Ectodermal cell (in vitro differentiated cells): ENCODE measurements at regions not wholly inside any gene's neighbourhood (a gene's known extent, or its start where the extent isn't known, plus 50 kb on each side); places are given as distances from the start of the nearest gene placed in this dataset.

Experiments used
- H3K27ac ChIP-seq: 2 replicates; pipeline ENCODE4 v1.7.0; 2013; ENCODE audit warnings: mild to moderate bottlenecking, low read depth, low read length; ENCODE audit not compliant: insufficient read depth, poor library complexity, severe bottlenecking
- H3K27me3 ChIP-seq: 2 replicates; pipeline ENCODE4 v1.7.0; 2013; ENCODE audit warnings: mild to moderate bottlenecking, low read length; ENCODE audit not compliant: insufficient read depth, control insufficient read depth, poor library complexity, severe bottlenecking
- H3K36me3 ChIP-seq: one replicate; pipeline ENCODE4 v1.7.0; 2013; ENCODE audit warnings: low read length; ENCODE audit not compliant: control insufficient read depth, insufficient read depth
- H3K4me1 ChIP-seq: one replicate; pipeline ENCODE4 v1.7.0; 2013; ENCODE audit warnings: low read length; ENCODE audit not compliant: control insufficient read depth, insufficient read depth
- H3K4me3 ChIP-seq: 2 replicates; pipeline ENCODE4 v1.7.0; 2013; ENCODE audit warnings: low read depth, low read length, control low read depth; ENCODE audit not compliant: insufficient read depth
- H3K9me3 ChIP-seq: 2 replicates; pipeline ENCODE4 v1.7.0; 2013; ENCODE audit warnings: mild to moderate bottlenecking, low read length, moderate library complexity; ENCODE audit not compliant: control insufficient read depth
- WGBS, 2 experiments: methylation state at CpG; one replicate each; pipeline ENCODE4 v1.1.7; 2013; ENCODE audit warnings: missing lambda C conversion rate in 2 of 2; 5-methylcytosine and 5-hydroxymethylcytosine counted together

- H3K36me3 ChIP-seq, result no peaks in the 10 kb centered on the region
- no peak overlapping the region for H3K4me3 ChIP-seq
- H3K4me1 ChIP-seq, result no peaks in the 10 kb centered on the region
- no peaks in the 10 kb centered on the region for H3K27me3 ChIP-seq
- H3K27ac ChIP-seq, result no peak overlapping the region
- no peaks in the 10 kb centered on the region for H3K9me3 ChIP-seq
These were observed 448.8 kb downstream of the TLE4 start for GRCh38 chr9:80020530-80020929.

- Histone ChIP-seq H3K27ac (no peak overlapping the region), H3K4me1 (no peaks in the 10 kb centered on the region), H3K9me3 (no peaks in the 10 kb centered on the region), H3K27me3 (no peaks in the 10 kb centered on the region), H3K36me3 (no peaks in the 10 kb centered on the region), H3K4me3 (no peak overlapping the region)
- WGBS, 2 experiments, result 93 to 96% methylated on average over 6 of the region's 6 CpGs
These were observed 448.3 kb downstream of the TLE4 start for GRCh38 chr9:80020056-80020455.

- no peaks in the 10 kb centered on the region for H3K9me3 ChIP-seq
- no peaks in the 10 kb centered on the region for H3K27me3 ChIP-seq
- no peak overlapping the region for H3K27ac ChIP-seq
- no CpG with 5 or more reads among the region's 1 CpG for WGBS, 2 experiments
- no peaks in the 10 kb centered on the region for H3K4me1 ChIP-seq
- H3K36me3 ChIP-seq, result no peaks in the 10 kb centered on the region
- H3K4me3 ChIP-seq, result no peak overlapping the region
These were observed 442.1 kb downstream of the TLE4 start for GRCh38 chr9:80013891-80014290.

- Histone ChIP-seq H3K36me3 (no peaks in the 10 kb centered on the region), H3K4me3 (no peak overlapping the region), H3K27me3 (no peaks in the 10 kb centered on the region), H3K27ac (no peak overlapping the region), H3K4me1 (no peaks in the 10 kb centered on the region), H3K9me3 (no peaks in the 10 kb centered on the region)
- 93 to 98% methylated on average over 2 of the region's 2 CpGs for WGBS, 2 experiments
These were observed 441.0 kb downstream of the TLE4 start for GRCh38 chr9:80012557-80013330.

GRCh38 chr9:80009204-80009603 is 437.4 kb downstream of the TLE4 start:
- no peaks in the 10 kb centered on the region for H3K4me1 ChIP-seq
- H3K4me3 ChIP-seq, result no peak overlapping the region
- no peaks in the 10 kb centered on the region for H3K9me3 ChIP-seq
- no peaks in the 10 kb centered on the region for H3K27me3 ChIP-seq
- no peak overlapping the region for H3K27ac ChIP-seq
- no peaks in the 10 kb centered on the region for H3K36me3 ChIP-seq
- WGBS, 2 experiments, result 88 to 94% methylated on average over 3 of the region's 3 CpGs

- H3K4me3 ChIP-seq, result no peak overlapping the region
- no peaks in the 10 kb centered on the region for H3K4me1 ChIP-seq
- H3K27me3 ChIP-seq, result no peaks in the 10 kb centered on the region
- H3K9me3 ChIP-seq, result no peaks in the 10 kb centered on the region
- no peaks in the 10 kb centered on the region for H3K36me3 ChIP-seq
- no peak overlapping the region for H3K27ac ChIP-seq
These were observed 432.9 kb downstream of the TLE4 start for GRCh38 chr9:80004714-80005113.

- Histone ChIP-seq H3K27ac (no peak overlapping the region), H3K27me3 (no peaks in the 10 kb centered on the region), H3K36me3 (no peaks in the 10 kb centered on the region), H3K9me3 (no peaks in the 10 kb centered on the region), H3K4me1 (no peaks in the 10 kb centered on the region), H3K4me3 (no peak overlapping the region)
- 88 to 89% methylated on average over 1 of the region's 1 CpG for WGBS, 2 experiments
These were observed 418.8 kb downstream of the TLE4 start for GRCh38 chr9:79990536-79990935.

- no peak overlapping the region for H3K4me3 ChIP-seq
- no peaks in the 10 kb centered on the region for H3K9me3 ChIP-seq
- H3K4me1 ChIP-seq, result no peaks in the 10 kb centered on the region
- H3K36me3 ChIP-seq, result no peaks in the 10 kb centered on the region
- H3K27ac ChIP-seq, result no peak overlapping the region
- WGBS, 2 experiments, result 71 to 73% methylated on average over 7 of the region's 7 CpGs
- no peaks in the 10 kb centered on the region for H3K27me3 ChIP-seq
These were observed 417.3 kb downstream of the TLE4 start for GRCh38 chr9:79989079-79989478.

GRCh38 chr9:79988126-79988525 is 416.4 kb downstream of the TLE4 start:
- H3K9me3 ChIP-seq, result no peaks in the 10 kb centered on the region
- no peaks in the 10 kb centered on the region for H3K27me3 ChIP-seq
- H3K4me1 ChIP-seq, result no peaks in the 10 kb centered on the region
- H3K4me3 ChIP-seq, result no peak overlapping the region
- H3K36me3 ChIP-seq, result no peaks in the 10 kb centered on the region
- WGBS, 2 experiments, result 94 to 100% methylated on average over 1 of the region's 1 CpG
- H3K27ac ChIP-seq, result no peak overlapping the region

GRCh38 chr9:79986437-79986836 is 414.7 kb downstream of the TLE4 start:
- Histone ChIP-seq H3K27me3 (no peaks in the 10 kb centered on the region), H3K36me3 (no peaks in the 10 kb centered on the region), H3K27ac (no peak overlapping the region), H3K9me3 (no peaks in the 10 kb centered on the region), H3K4me1 (no peaks in the 10 kb centered on the region), H3K4me3 (no peak overlapping the region)
- 90 to 96% methylated on average over 2 to 3 of the region's 5 CpGs for WGBS, 2 experiments

GRCh38 chr9:79985772-79986171 is 414.0 kb downstream of the TLE4 start:
- Histone ChIP-seq H3K27ac (no peak overlapping the region), H3K9me3 (no peaks in the 10 kb centered on the region), H3K36me3 (no peaks in the 10 kb centered on the region), H3K27me3 (no peaks in the 10 kb centered on the region), H3K4me3 (no peak overlapping the region), H3K4me1 (peaks cover under 1% of the 10 kb centered on the region)
- WGBS, 2 experiments, result 90% methylated on average over 5 of the region's 5 CpGs
